ENCODE measurements at regions not wholly inside any gene's neighbourhood (a gene's known extent, or its start where the extent isn't known, plus 50 kb on each side); places are given as distances from the start of the nearest gene placed in this dataset.

GRCh38 chr10:4176500-4177281 is 391.7 kb upstream of the KLF6 start:
- no TSS peak for BruUV-seq (replicated peaks)
- Histone ChIP-seq H3K4me1 (no peaks in the 10 kb centered on the region), H3K9me3 (peaks cover 8% of the 10 kb centered on the region; the same call in 1 of the 2 replicates), H3K4me3 (ENCODE audit: low read depth, low read length) (no peak overlapping the region), H3K27me3 (replicated peaks; ENCODE audit: control insufficient read depth, insufficient read depth, low read length) (no peaks in the 10 kb centered on the region), H3K36me3 (ENCODE audit: control insufficient read depth, insufficient read depth, low read length) (no peaks in the 10 kb centered on the region)
- ChIA-PET POLR2A (no interaction called here), CTCF (no interaction called here)
- TF ChIP-seq CTCF (IDR thresholded peaks at IDR 0.05; ENCODE audit: insufficient read depth in 1 of 2, low read depth in 1 of 2, low read length in 1 of 2, severe bottlenecking in 1 of 2, unreplicated experiment in 1 of 2), result no peak
- no peak overlapping the region for H3K27ac Mint-ChIP-seq (ENCODE audit: unreplicated experiment)
- no peak overlapping the region for H3K4me3 Mint-ChIP-seq (ENCODE audit: unreplicated experiment)
- H3K4me1 Mint-ChIP-seq (ENCODE audit: low read depth, unreplicated experiment), result no peaks in the 10 kb centered on the region
- intact Hi-C loops (cut with micrococcal nuclease; ENCODE audit: unreplicated experiment), result no loop called here
- H3K9me3 Mint-ChIP-seq (ENCODE audit: unreplicated experiment), result peaks cover 7% of the 10 kb centered on the region
- H3K36me3 Mint-ChIP-seq (ENCODE audit: insufficient read depth, unreplicated experiment), result no peaks in the 10 kb centered on the region
- H3K27me3 Mint-ChIP-seq (ENCODE audit: insufficient read depth, unreplicated experiment), result peaks cover 4% of the 10 kb centered on the region
- no peak for DNase-seq

GRCh38 chr10:4174197-4174596 is 389.2 kb upstream of the KLF6 start:
- intact Hi-C loops (cut with micrococcal nuclease; ENCODE audit: unreplicated experiment), result loop anchor here (2.0 kb wide), 1 partner anchor 489 kb away; no protein-coding TSS in a partner anchor
- Histone ChIP-seq H3K4me3 (ENCODE audit: low read depth, low read length) (no peak overlapping the region), H3K27me3 (replicated peaks; ENCODE audit: control insufficient read depth, insufficient read depth, low read length) (no peaks in the 10 kb centered on the region), H3K9me3 (peaks cover 8% of the 10 kb centered on the region; the same call in 1 of the 2 replicates), H3K36me3 (ENCODE audit: control insufficient read depth, insufficient read depth, low read length) (no peaks in the 10 kb centered on the region), H3K4me1 (no peaks in the 10 kb centered on the region)
- ChIA-PET POLR2A (no interaction called here), CTCF (interaction anchor here (0.6 kb wide), 2 partner anchors 94 to 483 kb away, joined by 3 to 4 read pairs; no protein-coding TSS in a partner anchor)
- Mint-ChIP-seq H3K9me3 (ENCODE audit: unreplicated experiment) (peaks cover 10% of the 10 kb centered on the region), H3K27ac (ENCODE audit: unreplicated experiment) (no peak overlapping the region), H3K27me3 (ENCODE audit: insufficient read depth, unreplicated experiment) (peaks cover 4% of the 10 kb centered on the region), H3K4me1 (ENCODE audit: low read depth, unreplicated experiment) (no peaks in the 10 kb centered on the region), H3K36me3 (ENCODE audit: insufficient read depth, unreplicated experiment) (no peaks in the 10 kb centered on the region), H3K4me3 (ENCODE audit: unreplicated experiment) (no peak overlapping the region)
- TF ChIP-seq CTCF (IDR thresholded peaks at IDR 0.05; ENCODE audit: insufficient read depth in 1 of 2, low read depth in 1 of 2, low read length in 1 of 2, severe bottlenecking in 1 of 2, unreplicated experiment in 1 of 2), result peak; percentile 26 to 56
- BruUV-seq (replicated peaks), result no TSS peak
- peak; percentile 42 to 52 for DNase-seq

- H3K36me3 ChIP-seq (ENCODE audit: control insufficient read depth, insufficient read depth, low read length), result no peaks in the 10 kb centered on the region
- no peaks in the 10 kb centered on the region for H3K27me3 ChIP-seq (replicated peaks; ENCODE audit: control insufficient read depth, insufficient read depth, low read length)
- Mint-ChIP-seq H3K9me3 (ENCODE audit: unreplicated experiment) (peaks cover 10% of the 10 kb centered on the region), H3K27ac (ENCODE audit: unreplicated experiment) (no peak overlapping the region), H3K36me3 (ENCODE audit: insufficient read depth, unreplicated experiment) (no peaks in the 10 kb centered on the region), H3K4me3 (ENCODE audit: unreplicated experiment) (no peak overlapping the region), H3K27me3 (ENCODE audit: insufficient read depth, unreplicated experiment) (peaks cover 4% of the 10 kb centered on the region), H3K4me1 (ENCODE audit: low read depth, unreplicated experiment) (no peaks in the 10 kb centered on the region)
- intact Hi-C loops (cut with micrococcal nuclease; ENCODE audit: unreplicated experiment), result no loop called here
- DNase-seq, result no peak
- POLR2A ChIA-PET, result no interaction called here
- H3K9me3 ChIP-seq, result peaks cover 8% of the 10 kb centered on the region; the same call in 1 of the 2 replicates
- no peak for TF ChIP-seq CTCF (IDR thresholded peaks at IDR 0.05; ENCODE audit: insufficient read depth in 1 of 2, low read depth in 1 of 2, low read length in 1 of 2, severe bottlenecking in 1 of 2, unreplicated experiment in 1 of 2)
- H3K4me3 ChIP-seq (ENCODE audit: low read depth, low read length), result no peak overlapping the region
- no peaks in the 10 kb centered on the region for H3K4me1 ChIP-seq
- BruUV-seq (replicated peaks), result no TSS peak
- CTCF ChIA-PET, result no interaction called here
These were observed 385.8 kb upstream of the KLF6 start for GRCh38 chr10:4170633-4171314.
